Thyroid gland (tissue), 4 donors: ENCODE measurements at regions not wholly inside any gene's neighbourhood (a gene's known extent, or its start where the extent isn't known, plus 50 kb on each side); places are given as distances from the start of the nearest gene placed in this dataset.

ENCODE experiments used
- CTCF ChIP-seq, 6 experiments: fragments of 200-600 bp in 3 of 6; fragments of 450-650 bp in 3 of 6; sonication (generic) in 3 of 6; IDR thresholded peaks; one replicate each; pipeline ENCODE4 v1.5.1; 2016 to 2019; ENCODE audit warnings: antibody characterized with exemption in 6 of 6, mild to moderate bottlenecking in 2 of 6, inconsistent platforms in 1 of 6, moderate library complexity in 1 of 6
- POLR2A ChIP-seq, 2 donors: fragments of 450-650 bp; IDR thresholded peaks; one replicate each; pipeline ENCODE4 v1.6.1; 2017; ENCODE audit warnings: antibody characterized with exemption in 2 of 2, mild to moderate bottlenecking in 2 of 2, moderate library complexity in 1 of 2

- TF ChIP-seq CTCF (IDR thresholded peaks at IDR 0.05) (no peak), POLR2A (IDR thresholded peaks at IDR 0.05) (no peak)
Observed at GRCh38 chr5:109496112-109496511, 86.3 kb upstream of the PJA2 start.
